Endodermal cell (in vitro differentiated cells): ENCODE measurements at regions not wholly inside any gene's neighbourhood (a gene's known extent, or its start where the extent isn't known, plus 50 kb on each side); places are given as distances from the start of the nearest gene placed in this dataset.

Source experiments
- DNase-seq: peaks from one replicate; pipeline ENCODE4 v3.0.0-alpha.2; 2017
- H3K27ac ChIP-seq: 2 replicates; pipeline ENCODE4 v1.5.1; 2013; ENCODE audit warnings: mild to moderate bottlenecking, low read depth, low read length, moderate library complexity
- H3K27me3 ChIP-seq: 2 replicates; pipeline ENCODE4 v1.6.1; 2013; ENCODE audit warnings: mild to moderate bottlenecking, low read length, moderate library complexity; ENCODE audit not compliant: insufficient read depth, control insufficient read depth, poor library complexity, severe bottlenecking
- H3K36me3 ChIP-seq: 2 replicates; pipeline ENCODE4 v1.7.0; 2013; ENCODE audit warnings: mild to moderate bottlenecking, low read length, moderate library complexity; ENCODE audit not compliant: control insufficient read depth, insufficient read depth
- H3K4me1 ChIP-seq: one replicate; pipeline ENCODE4 v1.7.0; 2013; ENCODE audit warnings: low read length; ENCODE audit not compliant: control insufficient read depth, insufficient read depth
- H3K4me3 ChIP-seq: 2 replicates; pipeline ENCODE4 v1.5.1; 2013; ENCODE audit warnings: mild to moderate bottlenecking, low read length, moderate library complexity
- H3K9ac ChIP-seq: 2 replicates; pipeline ENCODE4 v1.6.1; 2013; ENCODE audit warnings: mild to moderate bottlenecking, low read length, moderate library complexity; ENCODE audit not compliant: poor library complexity, severe bottlenecking; ENCODE audit errors: extremely low read depth
- H3K9me3 ChIP-seq: 2 replicates; pipeline ENCODE4 v1.6.1; 2013; ENCODE audit warnings: mild to moderate bottlenecking, low read length, moderate library complexity; ENCODE audit not compliant: control insufficient read depth
- H3K27ac Mint-ChIP-seq: 2 replicates; pipeline ENCODE4 v1.8.0; 2020; ENCODE audit warnings: mixed read lengths
- H3K27me3 Mint-ChIP-seq: 2 replicates; pipeline ENCODE4 v1.8.0; 2021; ENCODE audit warnings: mild to moderate bottlenecking, mixed read lengths; ENCODE audit not compliant: insufficient read depth
- H3K36me3 Mint-ChIP-seq: 2 replicates; pipeline ENCODE4 v1.8.0; 2020; ENCODE audit warnings: low read depth, mixed read lengths
- H3K4me1 Mint-ChIP-seq: 2 replicates; pipeline ENCODE4 v1.8.0; 2020; ENCODE audit warnings: mixed read lengths
- H3K4me3 Mint-ChIP-seq: 2 replicates; pipeline ENCODE4 v1.8.0; 2020; ENCODE audit warnings: mild to moderate bottlenecking, moderate library complexity, mixed read lengths
- H3K9me3 Mint-ChIP-seq: 2 replicates; pipeline ENCODE4 v1.8.0; 2020; ENCODE audit warnings: mild to moderate bottlenecking, mixed read lengths
- CTCF ChIP-seq: fragments of 200-600 bp; sonication (generic); conservative IDR thresholded peaks from 2 replicates; pipeline ENCODE4 v1.5.0; 2021; ENCODE audit warnings: antibody characterized with exemption, mild to moderate bottlenecking
- WGBS, 2 experiments: methylation state at CpG; one replicate each; pipeline versions ENCODE4 v1.1.5 to v1.1.7; 2013; ENCODE audit warnings: missing lambda C conversion rate in 2 of 2, mixed read lengths in 1 of 2; ENCODE audit not compliant: insufficient coverage in 1 of 2, insufficient read length in 1 of 2; 5-methylcytosine and 5-hydroxymethylcytosine counted together

GRCh38 chr4:133775469-133775868, 426.1 kb downstream of the PABPC4L start:
- H3K4me3 ChIP-seq, result no peak overlapping the region
- no peak for DNase-seq
- no peak overlapping the region for H3K27ac Mint-ChIP-seq
- no peak overlapping the region for H3K9ac ChIP-seq
- WGBS, 2 experiments, result 100% methylated on average over 1 of the region's 1 CpG; no CpG with 5 or more reads in 1 of the 2 experiments
- H3K4me1 ChIP-seq, result no peaks in the 10 kb centered on the region
- H3K4me3 Mint-ChIP-seq, result no peak overlapping the region
- H3K27me3 ChIP-seq, result no peaks in the 10 kb centered on the region
- H3K27ac ChIP-seq, result no peak overlapping the region
- H3K27me3 Mint-ChIP-seq, result no peaks in the 10 kb centered on the region
- H3K9me3 ChIP-seq, result peaks cover 34% of the 10 kb centered on the region
- no peak for TF ChIP-seq CTCF
- H3K36me3 ChIP-seq, result no peaks in the 10 kb centered on the region
- no peaks in the 10 kb centered on the region for H3K4me1 Mint-ChIP-seq
- H3K9me3 Mint-ChIP-seq, result peaks cover 36% of the 10 kb centered on the region
- peaks cover 20% of the 10 kb centered on the region for H3K36me3 Mint-ChIP-seq

GRCh38 chr4:133759428-133759827, 442.2 kb downstream of the PABPC4L start:
- Mint-ChIP-seq H3K9me3 (peaks cover 8% of the 10 kb centered on the region), H3K4me3 (no peak overlapping the region), H3K27ac (peak overlapping the region; percentile 93), H3K4me1 (peaks cover 16% of the 10 kb centered on the region), H3K36me3 (peaks cover 5% of the 10 kb centered on the region), H3K27me3 (no peaks in the 10 kb centered on the region)
- peak; percentile 78 for DNase-seq
- Histone ChIP-seq H3K9ac (no peak overlapping the region), H3K9me3 (peaks cover 19% of the 10 kb centered on the region), H3K36me3 (no peaks in the 10 kb centered on the region), H3K27me3 (no peaks in the 10 kb centered on the region), H3K4me1 (no peaks in the 10 kb centered on the region), H3K27ac (no peak overlapping the region), H3K4me3 (peak overlapping the region; percentile 18)
- WGBS, 2 experiments, result 76 to 79% methylated on average over 4 to 7 of the region's 7 CpGs
- TF ChIP-seq CTCF, result no peak

- H3K9me3 Mint-ChIP-seq, result peaks cover 32% of the 10 kb centered on the region
- Histone ChIP-seq H3K9ac (no peak overlapping the region), H3K9me3 (peaks cover 13% of the 10 kb centered on the region), H3K27ac (no peak overlapping the region), H3K36me3 (no peaks in the 10 kb centered on the region), H3K27me3 (no peaks in the 10 kb centered on the region), H3K4me1 (no peaks in the 10 kb centered on the region), H3K4me3 (no peak overlapping the region)
- no peak overlapping the region for H3K4me3 Mint-ChIP-seq
- WGBS, 2 experiments, result 80 to 83% methylated on average over 1 to 3 of the region's 3 CpGs
- DNase-seq, result no peak
- H3K4me1 Mint-ChIP-seq, result no peaks in the 10 kb centered on the region
- no peak overlapping the region for H3K27ac Mint-ChIP-seq
- no peaks in the 10 kb centered on the region for H3K27me3 Mint-ChIP-seq
- no peaks in the 10 kb centered on the region for H3K36me3 Mint-ChIP-seq
- no peak for TF ChIP-seq CTCF
Measured at GRCh38 chr4:133741766-133742165, 459.8 kb downstream of the PABPC4L start.
